Body of pancreas (tissue), 4 donors: ENCODE measurements at regions not wholly inside any gene's neighbourhood (a gene's known extent, or its start where the extent isn't known, plus 50 kb on each side); places are given as distances from the start of the nearest gene placed in this dataset.

ENCODE experiments used
- ATAC-seq: fragments of 150-250 bp; one replicate; pipeline ENCODE4 v1.9.1; 2016
- DNase-seq, 4 donors: peaks; one replicate each; pipeline ENCODE4 v3.0.0-alpha.2; 2019
- H3K27ac ChIP-seq, 4 donors: fragments of 200-600 bp; sonication (generic); 1 replicate in 3 of 4; 2 replicates in 1 of 4; pipeline versions ENCODE4 v1.5.1 to v1.6.1; 2016 to 2019; ENCODE audit warnings: mild to moderate bottlenecking in 1 of 4, mixed read lengths in 1 of 4, moderate library complexity in 1 of 4
- H3K27me3 ChIP-seq, 2 donors: fragments of 200-600 bp; sonication (generic); one replicate each; pipeline ENCODE4 v1.6.0; 2016; ENCODE audit warnings: mild to moderate bottlenecking in 1 of 2
- H3K36me3 ChIP-seq, 2 donors: fragments of 200-600 bp; sonication (generic); replicated peaks in 1 of 2; 2 replicates each; pipeline ENCODE4 v1.5.1; 2016; ENCODE audit warnings: low read depth in 2 of 2; ENCODE audit not compliant: insufficient read depth in 1 of 2
- H3K4me1 ChIP-seq: fragments of 200-600 bp; sonication (generic); one replicate; pipeline ENCODE4 v1.6.0; 2016
- H3K4me3 ChIP-seq, 2 donors: fragments of 200-600 bp; sonication (generic); 1 replicate in 1 of 2; 2 replicates in 1 of 2; pipeline ENCODE4 v1.5.1; 2016 to 2019
- H3K9me3 ChIP-seq, 3 donors: fragments of 200-600 bp; sonication (generic); 1 replicate in 2 of 3; 2 replicates in 1 of 3; pipeline ENCODE4 v1.5.1; 2016
- CTCF ChIP-seq, 7 experiments: fragments of 450-650 bp in 4 of 7; fragments of 200-600 bp in 3 of 7; sonication (generic) in 3 of 7; IDR thresholded peaks; one replicate each; pipeline ENCODE4 v1.5.1; 2016 to 2019; ENCODE audit warnings: antibody characterized with exemption in 7 of 7
- POLR2A ChIP-seq, 3 donors: fragments of 450-650 bp; IDR thresholded peaks; one replicate each; pipeline ENCODE4 v1.6.1; 2016; ENCODE audit warnings: antibody characterized with exemption in 3 of 3, mild to moderate bottlenecking in 2 of 3
- WGBS, 2 donors: methylation state at CpG; one replicate each; pipeline ENCODE4 v1.1.5; 2017; 5-methylcytosine and 5-hydroxymethylcytosine counted together
- intact Hi-C: fragments of 100-400 bp; cut with DNase I; formaldehyde crosslinking; loops from one replicate; pipeline ENCODE4 v1.15.1; 2023

GRCh38 chr1:105419030-105419429 is 1637.4 kb upstream of the PRMT6 start:
- H3K27ac ChIP-seq: no peak overlapping the region
- DNase-seq (no peak), ATAC-seq (no peak)
- no peak overlapping the region for H3K4me3 ChIP-seq
- no peaks in the 10 kb centered on the region for H3K36me3 ChIP-seq
- WGBS, 2 donors: 29 to 52% methylated on average over 1 of the region's 1 CpG
- no peaks in the 10 kb centered on the region for H3K27me3 ChIP-seq
- TF ChIP-seq CTCF (IDR thresholded peaks at IDR 0.05): no peak
- no peak for TF ChIP-seq POLR2A (IDR thresholded peaks at IDR 0.05)
- no peaks in the 10 kb centered on the region for H3K4me1 ChIP-seq
- H3K9me3 ChIP-seq: no peaks in the 10 kb centered on the region
- intact Hi-C loops: no loop called here

GRCh38 chr1:105427543-105427942 is 1628.9 kb upstream of the PRMT6 start:
- Histone ChIP-seq H3K36me3 (no peaks in the 10 kb centered on the region), H3K27ac (no peak overlapping the region), H3K4me3 (no peak overlapping the region), H3K27me3 (no peaks in the 10 kb centered on the region), H3K9me3 (no peaks in the 10 kb centered on the region), H3K4me1 (no peaks in the 10 kb centered on the region)
- DNase-seq (no peak), ATAC-seq (no peak)
- WGBS, 2 donors: 29 to 41% methylated on average over 2 of the region's 2 CpGs
- no peak for TF ChIP-seq POLR2A (IDR thresholded peaks at IDR 0.05)
- TF ChIP-seq CTCF (IDR thresholded peaks at IDR 0.05): no peak
- intact Hi-C loops: no loop called here

GRCh38 chr1:105436589-105437259 is 1619.8 kb upstream of the PRMT6 start:
- Histone ChIP-seq H3K27ac (no peak overlapping the region), H3K4me1 (no peaks in the 10 kb centered on the region), H3K9me3 (no peaks in the 10 kb centered on the region), H3K36me3 (no peaks in the 10 kb centered on the region), H3K27me3 (no peaks in the 10 kb centered on the region), H3K4me3 (no peak overlapping the region)
- intact Hi-C loops: no loop called here
- 61 to 77% methylated on average over 5 to 7 of the region's 7 CpGs for WGBS, 2 donors
- TF ChIP-seq POLR2A (IDR thresholded peaks at IDR 0.05) (no peak), CTCF (IDR thresholded peaks at IDR 0.05) (no peak)
- no peak for DNase-seq
- no peak for ATAC-seq

- TF ChIP-seq CTCF (IDR thresholded peaks at IDR 0.05): no peak
- TF ChIP-seq POLR2A (IDR thresholded peaks at IDR 0.05): no peak
- Histone ChIP-seq H3K4me3 (no peak overlapping the region), H3K36me3 (no peaks in the 10 kb centered on the region), H3K4me1 (no peaks in the 10 kb centered on the region), H3K27me3 (no peaks in the 10 kb centered on the region), H3K9me3 (no peaks in the 10 kb centered on the region), H3K27ac (no peak overlapping the region)
- 55 to 92% methylated on average over 1 of the region's 1 CpG for WGBS, 2 donors
- ATAC-seq (no peak), DNase-seq (no peak)
- intact Hi-C loops: no loop called here
These were observed 1618.6 kb upstream of the PRMT6 start for GRCh38 chr1:105437847-105438246.

- no peak for DNase-seq
- intact Hi-C loops: no loop called here
- Histone ChIP-seq H3K9me3 (no peaks in the 10 kb centered on the region), H3K4me3 (no peak overlapping the region), H3K36me3 (no peaks in the 10 kb centered on the region), H3K27ac (no peak overlapping the region), H3K4me1 (no peaks in the 10 kb centered on the region), H3K27me3 (no peaks in the 10 kb centered on the region)
- 38 to 59% methylated on average over 4 of the region's 4 CpGs for WGBS, 2 donors
- ATAC-seq: no peak
- no peak for TF ChIP-seq CTCF (IDR thresholded peaks at IDR 0.05)
- TF ChIP-seq POLR2A (IDR thresholded peaks at IDR 0.05): no peak
These were observed 1613.6 kb upstream of the PRMT6 start for GRCh38 chr1:105442901-105443300.
